Skin epidermis (tissue), 12 donors: ENCODE measurements at regions not wholly inside any gene's neighbourhood (a gene's known extent, or its start where the extent isn't known, plus 50 kb on each side); places are given as distances from the start of the nearest gene placed in this dataset.

ENCODE experiments used
- H3K27ac ChIP-seq, 21 experiments: fragments of 200-600 bp; sonication (generic) in 11 of 21; one replicate each; pipeline ENCODE4 v1.5.0; 2020; ENCODE audit warnings: mild to moderate bottlenecking in 3 of 21, inconsistent platforms in 2 of 21, moderate library complexity in 2 of 21
- H3K4me3 ChIP-seq, 7 experiments: fragments of 200-600 bp; sonication (generic) in 2 of 7; one replicate each; pipeline ENCODE4 v1.5.0; 2020; ENCODE audit warnings: inconsistent platforms in 2 of 7, mild to moderate bottlenecking in 2 of 7, moderate library complexity in 1 of 7

GRCh38 chr22:44378380-44378779 is 65.6 kb upstream of the SHISAL1 start:
- H3K4me3 ChIP-seq = no peak overlapping the region
- no peak overlapping the region for H3K27ac ChIP-seq

GRCh38 chr22:44375451-44375850 is 62.7 kb upstream of the SHISAL1 start:
- no peak overlapping the region for H3K27ac ChIP-seq

GRCh38 chr22:44373234-44373633 is 60.5 kb upstream of the SHISAL1 start:
- Histone ChIP-seq H3K27ac (no peak overlapping the region), H3K4me3 (no peak overlapping the region)

More at GRCh38 chr22:44375451-44375850, 62.7 kb upstream of the SHISAL1 start:
- no peak overlapping the region for H3K4me3 ChIP-seq

GRCh38 chr22:44372611-44373010 is 59.9 kb upstream of the SHISAL1 start:
- no peak overlapping the region for H3K4me3 ChIP-seq
- no peak overlapping the region for H3K27ac ChIP-seq

GRCh38 chr22:44371741-44372525 is 59.2 kb upstream of the SHISAL1 start:
- no peak overlapping the region for H3K4me3 ChIP-seq
- no peak overlapping the region for H3K27ac ChIP-seq

GRCh38 chr22:44369916-44370801 is 57.4 kb upstream of the SHISAL1 start:
- no peak overlapping the region for H3K4me3 ChIP-seq

GRCh38 chr22:44369293-44369661 is 56.5 kb upstream of the SHISAL1 start:
- Histone ChIP-seq H3K4me3 (no peak overlapping the region), H3K27ac (no peak overlapping the region)

More at GRCh38 chr22:44369916-44370801, 57.4 kb upstream of the SHISAL1 start:
- no peak overlapping the region for H3K27ac ChIP-seq

GRCh38 chr22:44368611-44369292 is 56.0 kb upstream of the SHISAL1 start:
- no peak overlapping the region for H3K27ac ChIP-seq

GRCh38 chr22:44366372-44367300 is 53.9 kb upstream of the SHISAL1 start:
- Histone ChIP-seq H3K27ac (no peak overlapping the region), H3K4me3 (no peak overlapping the region)

More at GRCh38 chr22:44368611-44369292, 56.0 kb upstream of the SHISAL1 start:
- H3K4me3 ChIP-seq = no peak overlapping the region

- H3K27ac ChIP-seq = no peak overlapping the region
- H3K4me3 ChIP-seq = no peak overlapping the region
Measured at GRCh38 chr22:44365832-44366231, 53.1 kb upstream of the SHISAL1 start.

GRCh38 chr22:44365191-44365590 is 52.4 kb upstream of the SHISAL1 start:
- Histone ChIP-seq H3K4me3 (no peak overlapping the region), H3K27ac (peak overlapping the region in 2 of 21 experiments; percentile 79 to 80)

GRCh38 chr22:44364751-44365130 is 52.0 kb upstream of the SHISAL1 start:
- Histone ChIP-seq H3K4me3 (no peak overlapping the region), H3K27ac (peak overlapping the region in 5 of 21 experiments; percentile 6 to 80 (median 77))

GRCh38 chr22:44363980-44364750 is 51.4 kb upstream of the SHISAL1 start:
- Histone ChIP-seq H3K27ac (peak overlapping the region in 9 of 21 experiments; percentile 6 to 80 (median 60)), H3K4me3 (no peak overlapping the region)

GRCh38 chr22:44363013-44363979 is 50.5 kb upstream of the SHISAL1 start:
- Histone ChIP-seq H3K4me3 (no peak overlapping the region), H3K27ac (peak overlapping the region in 17 of 21 experiments; percentile 15 to 80 (median 70))

GRCh38 chr22:44362249-44363012 is 49.7 kb upstream of the SHISAL1 start:
- Histone ChIP-seq H3K27ac (peak overlapping the region in 13 of 21 experiments; percentile 15 to 80 (median 72)), H3K4me3 (no peak overlapping the region)
